GM21367 (cell line): ENCODE measurements at regions not wholly inside any gene's neighbourhood (a gene's known extent, or its start where the extent isn't known, plus 50 kb on each side); places are given as distances from the start of the nearest gene placed in this dataset.
"Not testable (repeated sequence)": the region's sequence is repeated elsewhere in the genome, so short reads cannot be mapped to it uniquely, and the experiment has no call there.

ENCODE experiments used
- ATAC-seq: cut with Tn5 transposase; IDR thresholded peaks from one replicate; pipeline ENCODE4 v1.9.1; 2021; ENCODE audit not compliant: unreplicated experiment

GRCh38 chr2:196276421-196276820 lies 105.0 kb upstream of the STK17B start:
- no peak for ATAC-seq

DNA sequence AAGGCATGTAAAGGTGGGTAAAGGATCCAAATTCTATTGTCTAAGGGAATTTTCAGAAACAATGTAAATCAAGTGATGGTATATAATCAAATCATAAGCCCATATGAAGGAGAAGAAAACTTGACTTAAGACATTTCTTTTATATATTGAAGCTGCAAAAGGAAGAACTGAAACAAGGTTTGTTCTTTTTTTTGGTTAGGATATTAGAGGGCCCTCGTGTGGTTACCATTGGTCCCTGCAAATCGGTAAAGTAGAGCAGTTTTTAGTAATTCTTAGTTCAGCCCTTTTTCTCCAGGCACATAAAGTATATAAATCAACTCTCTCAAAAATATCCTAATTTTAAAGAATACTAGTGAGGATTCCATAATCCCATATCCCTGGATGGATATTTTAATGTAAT lies 105.6 kb upstream of the STK17B start:
- ATAC-seq, result no peak

DNA sequence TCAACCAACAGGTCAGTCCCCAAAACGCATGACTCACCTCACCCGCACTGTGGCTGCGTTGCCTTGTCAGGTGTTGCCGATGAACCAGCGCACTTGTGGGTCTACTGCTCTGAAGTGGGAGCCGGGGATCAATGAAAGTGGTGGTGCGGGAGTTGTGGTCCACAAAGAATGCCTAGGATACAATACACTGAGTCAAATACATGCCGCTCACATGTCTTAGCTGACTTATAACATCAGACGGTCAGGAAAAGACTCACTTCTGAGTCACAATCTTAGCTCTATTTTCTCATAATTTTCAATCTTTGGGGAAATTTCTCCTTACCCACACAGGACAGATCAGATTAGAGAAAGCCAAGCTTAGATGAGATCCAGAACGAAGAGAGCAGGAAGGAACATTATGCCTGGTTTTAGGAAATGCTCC lies 107.1 kb upstream of the STK17B start:
- no peak for ATAC-seq

DNA sequence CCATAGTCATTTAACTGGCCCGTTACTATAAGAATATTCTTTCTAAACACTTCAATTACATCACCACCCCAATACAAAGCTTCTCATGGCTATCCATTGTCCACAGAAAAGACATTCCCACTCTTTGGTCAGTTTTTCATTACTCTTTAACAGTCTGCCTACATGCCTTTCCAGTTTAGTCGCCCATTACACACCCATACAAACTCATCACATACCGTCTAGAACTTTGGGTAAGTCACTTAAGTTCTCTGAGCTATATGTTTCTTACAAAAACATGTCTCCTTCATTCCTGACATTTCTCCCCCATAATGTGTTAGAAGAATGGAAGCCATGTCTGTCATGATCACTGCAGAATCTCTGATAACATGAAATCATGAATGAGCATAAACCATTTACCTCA lies 108.2 kb upstream of the STK17B start:
- no peak for ATAC-seq

GRCh38 chr2:196284144-196284844 lies 112.9 kb upstream of the STK17B start:
- ATAC-seq, result no peak

- ATAC-seq, result no peak
These were observed 113.6 kb upstream of the STK17B start for GRCh38 chr2:196284866-196285557.

GRCh38 chr2:196286821-196287220 lies 115.4 kb upstream of the STK17B start:
- ATAC-seq, result no peak

- ATAC-seq, result no peak
These were observed 116.1 kb upstream of the STK17B start for GRCh38 chr2:196287523-196287922.

- ATAC-seq, result no peak
These were observed 116.7 kb upstream of the STK17B start for GRCh38 chr2:196288006-196288538.

- ATAC-seq, result no peak
These were observed 117.6 kb upstream of the STK17B start for GRCh38 chr2:196289000-196289399.

DNA sequence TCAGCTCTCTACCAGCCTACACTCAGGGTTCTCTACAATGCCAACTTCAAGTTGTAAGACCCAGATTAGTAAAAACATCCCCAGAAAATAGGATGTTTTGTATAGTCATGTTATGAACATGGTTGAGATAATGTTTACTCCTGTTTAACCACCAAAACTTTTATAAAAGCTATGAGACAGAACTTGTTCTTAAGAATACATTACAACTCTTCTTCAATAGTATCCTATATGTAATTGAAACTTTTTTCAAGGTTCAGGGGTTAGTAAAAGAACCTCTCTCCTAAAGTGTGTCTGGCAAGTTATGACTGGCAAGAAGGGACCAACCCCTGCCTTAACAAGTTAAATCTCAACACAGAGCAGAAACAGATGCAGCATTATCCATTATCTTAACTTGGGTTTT lies 118.8 kb upstream of the STK17B start:
- no peak for ATAC-seq

DNA sequence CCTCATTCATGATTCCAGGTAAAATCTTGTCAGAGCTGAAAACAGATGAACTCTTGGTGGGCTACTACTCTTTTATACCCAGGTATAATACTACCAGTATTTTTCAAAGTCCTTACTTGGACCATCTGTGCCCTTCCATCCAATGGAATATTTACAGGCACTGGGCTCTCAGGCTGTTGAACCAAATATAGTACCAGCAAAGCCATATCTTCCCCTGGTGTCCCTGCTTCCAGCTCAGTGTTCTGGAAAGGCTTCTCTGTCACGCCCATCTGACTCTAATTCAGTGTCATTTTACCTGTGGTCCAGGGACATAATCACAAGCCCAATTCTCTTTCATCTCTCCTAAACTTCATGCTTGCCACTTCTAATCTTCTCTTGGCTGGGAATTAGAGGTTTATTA lies 119.2 kb upstream of the STK17B start:
- no peak for ATAC-seq

- ATAC-seq, result no peak
These were observed 120.0 kb upstream of the STK17B start for GRCh38 chr2:196291426-196291825.

- ATAC-seq, result no peak
These were observed 120.8 kb upstream of the STK17B start for GRCh38 chr2:196291873-196292800.

DNA sequence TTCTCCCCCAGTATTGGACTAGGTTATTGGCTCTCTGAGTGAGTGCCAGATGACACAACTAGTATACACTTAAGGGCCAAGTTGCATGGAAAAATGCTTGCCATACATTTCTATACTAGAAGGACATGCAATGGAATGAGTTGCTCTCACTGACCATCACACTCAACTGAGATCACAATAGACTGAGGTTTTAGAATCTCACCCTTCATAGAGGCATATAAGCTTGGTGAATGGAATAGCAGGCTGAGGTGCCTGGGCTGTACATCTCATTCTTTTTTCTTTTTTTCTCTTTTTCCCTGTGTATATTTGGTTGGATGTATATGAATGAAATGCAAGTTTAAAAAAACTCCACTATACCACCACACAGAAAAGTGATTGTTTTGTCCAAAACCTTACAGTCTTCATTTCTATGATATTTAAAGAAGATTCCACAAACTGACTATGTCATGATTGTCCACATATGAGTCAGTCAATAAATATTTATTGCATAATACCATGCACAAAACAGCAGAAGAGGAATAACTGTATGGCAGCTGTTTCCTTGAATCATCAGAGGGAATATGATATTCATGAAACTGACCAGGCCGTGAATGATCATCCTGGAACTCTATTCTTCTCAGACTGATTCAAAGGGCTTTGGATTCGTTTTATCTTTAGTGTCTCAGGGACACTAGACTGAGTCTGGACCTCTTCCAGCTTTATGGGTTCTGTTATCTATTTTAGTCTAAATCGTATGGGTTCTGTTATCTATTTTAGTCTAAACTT lies 122.6 kb upstream of the STK17B start:
- ATAC-seq, result no peak

GRCh38 chr2:196294516-196294909 lies 123.1 kb upstream of the STK17B start:
- no peak for ATAC-seq

GRCh38 chr2:196295005-196295404 lies 123.6 kb upstream of the STK17B start:
- ATAC-seq, result no peak

DNA sequence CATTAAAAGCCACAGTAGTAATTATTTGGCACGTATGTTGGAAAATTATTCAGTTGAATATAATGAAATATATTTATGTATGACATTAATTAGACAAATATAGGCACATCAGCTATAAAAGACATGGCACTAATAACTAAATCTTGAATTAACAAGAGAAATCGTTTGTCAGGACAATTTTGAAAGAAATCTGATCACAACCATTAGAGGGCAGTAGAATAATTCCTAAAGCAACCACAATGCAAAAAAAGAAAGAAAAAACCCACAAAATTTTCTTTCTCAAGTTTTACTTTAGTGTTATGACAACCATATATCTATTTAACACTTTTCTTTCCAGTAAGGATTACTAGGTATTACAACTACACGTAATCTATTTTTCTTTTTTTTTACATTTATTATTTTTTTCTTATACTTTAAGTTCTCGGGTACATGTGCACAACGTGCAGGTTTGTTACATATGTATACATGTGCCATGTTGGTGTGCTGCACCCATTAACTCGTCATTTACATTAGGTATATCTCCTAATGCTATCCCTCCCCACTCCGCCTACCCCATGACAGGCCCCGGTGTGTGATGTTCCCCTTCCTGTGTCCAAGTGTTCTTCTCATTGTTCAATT lies 126.8 kb upstream of the STK17B start:
- not testable (repeated sequence) for ATAC-seq

DNA sequence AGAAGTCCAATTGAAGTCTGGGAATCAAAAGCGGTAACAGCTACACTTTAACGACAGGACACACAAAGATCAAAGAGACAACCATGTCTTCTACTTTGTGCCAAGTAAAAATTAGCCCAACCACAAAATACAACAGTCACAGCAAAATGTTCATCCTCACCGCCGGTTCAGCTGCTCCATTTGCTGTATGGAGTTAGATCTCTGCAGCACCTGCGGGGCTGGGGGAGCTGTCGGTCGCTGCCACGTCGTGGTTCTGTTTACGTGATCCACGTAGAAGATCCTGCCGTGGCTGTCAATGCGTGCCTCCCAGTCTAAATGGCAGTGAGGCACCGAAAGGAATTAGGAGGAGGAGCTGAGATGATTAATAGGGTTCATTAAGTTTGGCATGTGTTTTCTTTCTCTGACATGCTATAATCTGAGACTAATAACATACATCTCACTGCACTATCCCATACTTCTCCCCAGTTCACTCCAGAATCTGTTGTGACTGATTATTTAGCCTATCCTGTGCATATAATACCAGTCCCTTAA lies 136.5 kb upstream of the STK17B start:
- no peak for ATAC-seq

DNA sequence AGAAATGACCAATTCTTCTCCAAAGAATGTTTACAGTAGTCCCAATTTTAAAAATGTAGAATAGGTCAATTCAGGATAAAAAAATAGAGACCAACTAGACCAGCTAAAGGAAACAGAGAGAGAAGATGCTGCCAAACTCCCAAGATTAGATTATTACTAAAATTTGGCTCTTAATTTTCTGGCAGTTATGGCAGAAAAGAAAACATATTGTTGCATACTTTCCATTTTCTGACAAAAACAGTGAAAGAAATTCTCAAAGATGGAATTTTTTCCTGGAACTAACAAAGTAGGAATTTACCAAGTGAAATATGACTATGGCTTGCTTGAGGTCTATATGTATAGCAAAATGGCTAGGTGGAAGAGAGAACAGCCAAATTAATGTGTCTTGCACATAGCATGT lies 138.3 kb upstream of the STK17B start:
- ATAC-seq, result no peak
